BLaER1 (cell line): ENCODE measurements at regions not wholly inside any gene's neighbourhood (a gene's known extent, or its start where the extent isn't known, plus 50 kb on each side); places are given as distances from the start of the nearest gene placed in this dataset.

Experiments
- H3K27ac ChIP-seq: shearing (Covaris generic); formaldehyde crosslinking; 2 replicates; pipeline ENCODE4 v1.8.1; 2022
- H3K27me3 ChIP-seq: shearing (Covaris generic); formaldehyde crosslinking; 2 replicates; pipeline ENCODE4 v1.8.1; 2022
- H3K36me3 ChIP-seq: shearing (Covaris generic); formaldehyde crosslinking; 2 replicates; pipeline ENCODE4 v1.8.1; 2022
- H3K4me1 ChIP-seq: shearing (Covaris generic); formaldehyde crosslinking; 2 replicates; pipeline ENCODE4 v1.8.1; 2022
- H3K4me2 ChIP-seq: shearing (Covaris generic); formaldehyde crosslinking; 2 replicates; pipeline ENCODE4 v1.8.1; 2022
- H3K4me3 ChIP-seq: shearing (Covaris generic); formaldehyde crosslinking; 2 replicates; pipeline ENCODE4 v1.8.1; 2022
- H3K9ac ChIP-seq: shearing (Covaris generic); formaldehyde crosslinking; 2 replicates; pipeline ENCODE4 v1.8.1; 2022
- H3K9me3 ChIP-seq: shearing (Covaris generic); formaldehyde crosslinking; 2 replicates; pipeline ENCODE4 v1.8.1; 2022
- H4K20me1 ChIP-seq: shearing (Covaris generic); formaldehyde crosslinking; 2 replicates; pipeline ENCODE4 v1.8.1; 2022
- Cebpa-rat ChIP-seq: shearing (Covaris generic); IDR thresholded peaks from 2 replicates; pipeline ENCODE4 v1.8.1; 2022

DNA sequence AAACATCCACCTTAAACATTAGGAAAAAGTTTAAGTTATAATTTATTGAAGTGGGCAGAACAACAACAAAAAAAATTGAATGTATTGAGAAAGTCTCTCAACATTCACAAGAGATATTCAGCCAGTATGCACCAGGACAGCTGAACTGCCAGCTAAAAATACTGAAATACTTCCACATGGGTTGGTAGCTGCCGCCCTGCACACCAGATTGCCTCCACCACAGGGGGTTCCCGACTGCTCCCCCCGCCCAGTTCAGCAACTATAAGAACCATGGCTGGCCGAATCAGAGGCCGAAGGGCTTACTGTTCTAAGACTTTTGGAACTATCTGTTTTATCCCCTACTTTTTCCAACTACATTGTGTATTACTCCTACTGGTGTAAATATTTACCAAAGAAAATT lies 150.0 kb upstream of the LRP1B start:
- H3K27me3 ChIP-seq, result no peaks in the 10 kb centered on the region
- no peak overlapping the region for H3K4me2 ChIP-seq
- no peak overlapping the region for H3K27ac ChIP-seq
- no peaks in the 10 kb centered on the region for H3K4me1 ChIP-seq
- H4K20me1 ChIP-seq, result no peaks in the 10 kb centered on the region
- no peaks in the 10 kb centered on the region for H3K36me3 ChIP-seq
- H3K9ac ChIP-seq, result no peak overlapping the region
- peaks cover 17% of the 10 kb centered on the region for H3K9me3 ChIP-seq
- H3K4me3 ChIP-seq, result no peak overlapping the region
- TF ChIP-seq Cebpa-rat, result no peak

DNA sequence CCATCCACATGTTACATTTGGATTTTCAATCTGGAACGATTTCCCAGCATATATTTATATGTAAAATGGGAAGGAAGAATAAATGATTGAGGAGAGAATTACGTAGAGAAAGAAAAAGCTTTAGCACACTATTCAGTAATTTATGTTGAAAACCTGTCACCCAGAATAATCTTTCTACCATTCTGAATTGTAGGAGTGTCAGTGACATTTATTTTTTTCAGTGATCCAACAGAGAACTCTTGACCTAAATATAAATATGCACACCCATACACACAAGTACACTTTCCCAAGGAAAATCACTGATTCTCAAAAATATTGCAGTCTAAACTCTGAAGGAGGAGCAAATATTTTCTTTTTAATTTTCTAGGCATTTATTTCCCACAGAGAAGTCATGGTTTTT lies 140.2 kb upstream of the LRP1B start:
- no peak overlapping the region for H3K4me3 ChIP-seq
- TF ChIP-seq Cebpa-rat, result no peak
- no peak overlapping the region for H3K27ac ChIP-seq

DNA sequence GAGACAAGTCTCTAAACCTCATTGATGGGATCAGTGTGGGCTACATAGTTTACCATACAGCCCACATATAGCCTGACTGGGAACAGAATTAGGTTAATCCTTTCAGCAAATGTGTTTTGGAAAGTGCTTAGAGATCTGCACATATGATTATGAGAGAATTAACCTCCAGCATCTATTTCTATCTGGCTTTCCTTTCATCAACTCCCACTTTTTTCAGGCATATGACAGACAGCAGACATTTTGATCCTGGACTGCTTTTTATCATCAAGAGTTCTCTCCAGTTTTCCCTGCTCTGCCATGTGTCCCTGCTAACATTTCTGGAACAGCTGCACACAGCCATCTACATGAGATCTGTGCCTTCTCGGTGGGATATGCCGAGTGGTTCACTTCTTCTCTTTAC lies 139.5 kb upstream of the LRP1B start:
- Histone ChIP-seq H3K9ac (no peak overlapping the region), H3K9me3 (peaks cover 13% of the 10 kb centered on the region), H3K27me3 (no peaks in the 10 kb centered on the region), H3K4me3 (no peak overlapping the region), H3K4me1 (no peaks in the 10 kb centered on the region), H3K27ac (no peak overlapping the region), H4K20me1 (no peaks in the 10 kb centered on the region), H3K4me2 (no peak overlapping the region), H3K36me3 (no peaks in the 10 kb centered on the region)
- TF ChIP-seq Cebpa-rat, result no peak

More for the DNA sequence above, 140.2 kb upstream of the LRP1B start:
- H3K36me3 ChIP-seq, result no peaks in the 10 kb centered on the region
- no peaks in the 10 kb centered on the region for H3K27me3 ChIP-seq
- peaks cover 20% of the 10 kb centered on the region for H3K9me3 ChIP-seq
- H3K9ac ChIP-seq, result no peak overlapping the region
- H3K4me1 ChIP-seq, result no peaks in the 10 kb centered on the region
- no peak overlapping the region for H3K4me2 ChIP-seq
- H4K20me1 ChIP-seq, result no peaks in the 10 kb centered on the region

DNA sequence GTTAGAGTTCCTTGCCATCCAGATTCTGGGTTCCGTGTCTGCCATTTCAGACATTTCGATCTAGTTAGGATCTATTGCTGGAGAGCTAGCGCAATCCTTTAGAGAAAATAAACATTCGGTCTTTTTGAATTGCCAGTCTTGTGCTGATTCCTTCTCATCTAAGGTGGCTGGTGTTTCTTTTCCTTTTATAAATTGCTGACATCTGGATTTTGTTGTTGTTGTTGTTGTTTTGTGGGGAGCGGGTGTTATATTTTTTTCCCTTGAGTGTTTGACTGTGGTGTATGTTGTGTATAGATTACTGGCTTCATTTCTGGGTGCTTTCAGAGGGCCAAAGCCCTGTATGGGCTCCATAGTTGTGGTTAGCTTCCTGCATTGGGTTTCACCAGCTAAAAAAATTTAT lies 128.5 kb upstream of the LRP1B start:
- Histone ChIP-seq H3K4me1 (peaks cover 18% of the 10 kb centered on the region), H3K36me3 (no peaks in the 10 kb centered on the region), H3K4me3 (no peak overlapping the region), H3K9ac (no peak overlapping the region), H3K9me3 (peaks cover 27% of the 10 kb centered on the region), H3K27me3 (no peaks in the 10 kb centered on the region), H4K20me1 (no peaks in the 10 kb centered on the region), H3K4me2 (no peak overlapping the region), H3K27ac (no peak overlapping the region)
- no peak for TF ChIP-seq Cebpa-rat

DNA sequence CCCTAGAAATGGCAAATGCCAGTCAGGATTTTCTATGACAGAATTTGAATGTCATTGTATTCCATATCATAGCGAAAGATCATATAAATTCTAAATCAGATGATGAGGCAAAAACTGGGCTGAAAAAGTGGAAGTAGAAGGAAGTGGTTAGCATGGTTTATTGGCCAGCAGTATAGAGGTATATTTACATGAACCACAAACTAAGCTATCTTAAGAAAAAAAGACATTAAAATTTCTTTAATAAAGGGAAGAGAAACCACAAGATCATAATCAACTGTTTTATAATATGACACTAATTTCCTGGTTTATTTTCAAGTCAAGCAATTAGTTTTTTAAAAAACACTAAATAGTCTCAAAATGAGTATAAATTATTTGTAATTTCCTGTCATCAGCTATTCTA lies 123.2 kb upstream of the LRP1B start:
- H3K4me1 ChIP-seq, result peaks cover 27% of the 10 kb centered on the region
- TF ChIP-seq Cebpa-rat, result no peak

DNA sequence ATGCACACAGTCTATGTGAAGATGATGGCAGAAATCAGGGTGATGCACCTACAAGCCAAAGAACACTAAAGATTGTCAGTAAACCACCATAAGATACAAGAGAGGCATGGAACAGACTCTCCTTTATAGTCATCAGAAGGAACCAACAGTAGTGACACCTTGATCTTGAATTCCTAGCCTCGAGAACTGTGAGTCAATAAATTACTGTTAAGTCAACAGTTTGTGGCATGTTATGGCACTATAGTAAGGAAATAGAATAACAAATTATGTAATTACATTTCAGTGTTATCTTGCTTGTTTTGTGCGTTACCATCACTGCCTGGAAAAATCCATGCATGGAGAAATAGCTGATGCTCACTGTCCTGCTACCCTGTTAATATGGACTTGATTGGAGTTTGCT lies 110.2 kb upstream of the LRP1B start:
- Histone ChIP-seq H3K9ac (no peak overlapping the region), H4K20me1 (no peaks in the 10 kb centered on the region), H3K27ac (no peak overlapping the region), H3K4me1 (no peaks in the 10 kb centered on the region), H3K9me3 (peaks cover 6% of the 10 kb centered on the region; the same call in 1 of the 2 replicates), H3K4me3 (no peak overlapping the region), H3K36me3 (no peaks in the 10 kb centered on the region), H3K4me2 (no peak overlapping the region), H3K27me3 (no peaks in the 10 kb centered on the region)
- no peak for TF ChIP-seq Cebpa-rat

More for the DNA sequence above, 123.2 kb upstream of the LRP1B start:
- Histone ChIP-seq H4K20me1 (no peaks in the 10 kb centered on the region), H3K27ac (0 out of 2 replicates have a peak overlapping the region, but pooled peaks have one; percentile 14), H3K36me3 (no peaks in the 10 kb centered on the region), H3K4me3 (no peak overlapping the region), H3K27me3 (no peaks in the 10 kb centered on the region), H3K9me3 (peaks cover 14% of the 10 kb centered on the region), H3K4me2 (peak overlapping the region; percentile 71), H3K9ac (no peak overlapping the region)

DNA sequence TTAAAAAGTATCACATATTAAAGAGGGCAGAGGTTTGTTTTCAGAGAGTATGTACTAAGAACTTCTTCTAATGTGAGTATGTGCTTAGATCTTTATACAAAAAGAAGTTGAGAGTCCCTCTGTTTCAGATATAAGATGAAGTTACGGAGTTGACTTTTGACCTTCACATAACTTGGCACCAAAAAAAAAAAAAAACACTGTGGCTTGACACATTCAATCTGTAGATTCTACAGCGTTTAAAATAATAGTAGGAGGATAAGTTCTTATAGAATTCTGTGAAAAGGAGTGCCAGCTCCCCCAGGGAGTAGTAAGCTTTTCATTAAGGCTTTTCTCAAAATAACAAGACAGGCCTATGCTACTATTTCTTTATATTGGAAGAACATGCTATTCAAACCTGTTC lies 105.4 kb upstream of the LRP1B start:
- H3K9ac ChIP-seq, result no peak overlapping the region
- no peaks in the 10 kb centered on the region for H4K20me1 ChIP-seq
- H3K4me1 ChIP-seq, result no peaks in the 10 kb centered on the region
- H3K27me3 ChIP-seq, result no peaks in the 10 kb centered on the region
- no peak for TF ChIP-seq Cebpa-rat
- peaks cover 5% of the 10 kb centered on the region for H3K9me3 ChIP-seq
- H3K36me3 ChIP-seq, result no peaks in the 10 kb centered on the region
- H3K27ac ChIP-seq, result no peak overlapping the region
- H3K4me2 ChIP-seq, result no peak overlapping the region
- no peak overlapping the region for H3K4me3 ChIP-seq

DNA sequence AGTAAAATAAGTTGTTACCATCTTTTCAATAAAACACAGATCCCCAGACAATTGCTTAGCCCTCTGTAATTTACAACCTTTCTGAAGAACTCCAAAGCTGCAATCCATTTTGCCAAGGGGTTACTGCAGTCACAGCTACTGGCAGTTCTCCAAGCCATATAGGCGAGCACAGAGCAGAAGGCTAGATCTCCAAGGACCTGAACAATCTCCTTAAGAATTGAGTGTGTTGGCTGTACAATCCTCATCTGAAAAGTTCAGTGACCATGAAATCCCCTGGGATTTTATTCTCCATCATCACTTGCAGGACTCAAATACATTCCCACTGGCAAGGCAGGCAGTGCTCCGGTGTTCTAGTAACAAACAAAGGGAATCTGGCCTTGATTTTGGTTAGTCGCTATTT lies 103.9 kb upstream of the LRP1B start:
- Histone ChIP-seq H3K9me3 (peaks cover 5% of the 10 kb centered on the region), H3K4me3 (no peak overlapping the region), H3K27me3 (no peaks in the 10 kb centered on the region), H3K36me3 (no peaks in the 10 kb centered on the region), H4K20me1 (no peaks in the 10 kb centered on the region), H3K9ac (no peak overlapping the region), H3K4me1 (no peaks in the 10 kb centered on the region), H3K27ac (no peak overlapping the region), H3K4me2 (no peak overlapping the region)
- no peak for TF ChIP-seq Cebpa-rat

DNA sequence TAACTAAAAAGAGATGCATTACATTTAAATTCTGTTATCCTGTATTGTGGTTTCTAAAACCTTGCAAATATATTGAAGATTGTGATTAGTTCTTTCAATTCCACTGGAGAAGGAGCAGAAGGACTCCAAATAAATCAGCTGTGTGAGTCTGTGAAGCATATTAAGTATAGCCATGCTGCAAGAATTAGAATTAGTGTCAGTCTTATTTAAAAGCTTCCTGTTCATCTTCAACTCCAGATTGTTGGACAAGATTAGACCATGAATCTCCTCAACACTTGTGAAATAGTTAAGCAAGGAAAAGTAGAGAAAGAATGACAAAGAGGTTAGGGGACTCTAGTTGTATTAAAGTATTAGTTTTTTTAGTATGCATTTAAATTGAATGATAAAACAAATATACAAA lies 92.5 kb upstream of the LRP1B start:
- no peaks in the 10 kb centered on the region for H3K27me3 ChIP-seq
- no peaks in the 10 kb centered on the region for H3K36me3 ChIP-seq
- peak overlapping the region; percentile 17; the same call in 1 of the 2 replicates for H3K4me2 ChIP-seq
- no peak overlapping the region for H3K9ac ChIP-seq
- no peak overlapping the region for H3K4me3 ChIP-seq
- no peaks in the 10 kb centered on the region for H4K20me1 ChIP-seq
- no peak overlapping the region for H3K27ac ChIP-seq
- TF ChIP-seq Cebpa-rat, result no peak
- H3K9me3 ChIP-seq, result peaks cover 11% of the 10 kb centered on the region
- H3K4me1 ChIP-seq, result peaks cover 53% of the 10 kb centered on the region

DNA sequence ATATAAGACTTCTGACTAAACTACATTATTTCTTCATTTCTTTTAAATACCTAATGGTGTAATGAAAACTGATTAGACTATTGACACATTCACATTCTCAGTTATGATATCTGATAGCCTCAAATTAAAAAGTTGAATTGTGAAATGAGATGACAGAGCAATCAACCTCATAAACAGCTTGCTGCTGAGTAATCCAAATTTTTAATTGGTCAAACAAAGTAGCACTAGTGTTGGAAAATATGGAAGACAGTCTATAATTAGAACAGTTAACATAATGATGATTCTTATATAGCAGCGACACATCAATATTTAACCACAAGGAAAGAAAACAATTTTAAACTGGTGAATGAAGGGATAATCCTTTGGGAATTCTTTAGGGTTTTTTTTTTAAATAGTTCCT lies 91.9 kb upstream of the LRP1B start:
- no peak for TF ChIP-seq Cebpa-rat
- Histone ChIP-seq H3K4me1 (peaks cover 54% of the 10 kb centered on the region), H3K27me3 (no peaks in the 10 kb centered on the region)

DNA sequence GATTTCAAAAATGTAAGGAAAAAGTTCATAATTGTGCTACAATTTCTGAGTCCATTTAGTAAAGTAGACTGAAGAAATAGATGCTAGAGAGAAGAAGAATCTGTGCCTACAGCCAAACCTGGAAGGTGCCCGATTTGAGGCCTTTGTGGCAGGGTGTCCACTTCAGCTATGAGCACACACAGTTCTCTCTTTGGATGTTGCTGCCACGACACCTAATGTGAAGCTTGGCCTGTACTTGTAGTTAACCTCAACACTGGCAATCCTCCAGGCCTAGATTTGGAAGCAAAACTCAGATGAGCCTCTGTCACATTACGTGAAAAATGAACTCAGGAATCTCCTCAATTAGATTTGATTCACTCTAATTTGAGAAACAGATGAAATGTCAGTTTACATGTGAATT lies 90.1 kb upstream of the LRP1B start:
- no peak for TF ChIP-seq Cebpa-rat
- no peak overlapping the region for H3K27ac ChIP-seq
- H3K36me3 ChIP-seq, result no peaks in the 10 kb centered on the region
- H3K9ac ChIP-seq, result no peak overlapping the region
- H3K4me1 ChIP-seq, result peaks cover 50% of the 10 kb centered on the region
- no peak overlapping the region for H3K4me3 ChIP-seq
- peak overlapping the region; percentile 42 for H3K4me2 ChIP-seq
- no peaks in the 10 kb centered on the region for H4K20me1 ChIP-seq
- no peaks in the 10 kb centered on the region for H3K27me3 ChIP-seq
- H3K9me3 ChIP-seq, result peaks cover 12% of the 10 kb centered on the region

More for the DNA sequence above, 91.9 kb upstream of the LRP1B start:
- Histone ChIP-seq H3K27ac (no peak overlapping the region), H3K9ac (no peak overlapping the region), H4K20me1 (no peaks in the 10 kb centered on the region), H3K4me2 (peak overlapping the region; percentile 17; the same call in 1 of the 2 replicates), H3K4me3 (no peak overlapping the region), H3K36me3 (no peaks in the 10 kb centered on the region), H3K9me3 (peaks cover 12% of the 10 kb centered on the region)
